GM19035 (cell line): ENCODE measurements at regions not wholly inside any gene's neighbourhood (a gene's known extent, or its start where the extent isn't known, plus 50 kb on each side); places are given as distances from the start of the nearest gene placed in this dataset.
"Not testable (repeated sequence)": the region's sequence is repeated elsewhere in the genome, so short reads cannot be mapped to it uniquely, and the experiment has no call there.

Experiments
- ATAC-seq: cut with Tn5 transposase; IDR thresholded peaks from one replicate; pipeline ENCODE4 v1.9.1; 2021; ENCODE audit not compliant: unreplicated experiment

- no peak for ATAC-seq
Measured at GRCh38 chr7:41579961-41580935, 122.6 kb downstream of the INHBA start.

GRCh38 chr7:41578700-41579099 is 124.2 kb downstream of the INHBA start:
- ATAC-seq, result no peak

- ATAC-seq, result no peak
Measured at GRCh38 chr7:41576166-41576565, 126.7 kb downstream of the INHBA start.

- ATAC-seq, result no peak
Measured at GRCh38 chr7:41574377-41574776, 128.5 kb downstream of the INHBA start.

- ATAC-seq, result no peak
Measured at GRCh38 chr7:41573862-41574261, 129.0 kb downstream of the INHBA start.

- no peak for ATAC-seq
Measured at GRCh38 chr7:41573443-41573842, 129.4 kb downstream of the INHBA start.

- no peak for ATAC-seq
Measured at GRCh38 chr7:41573015-41573414, 129.9 kb downstream of the INHBA start.

GRCh38 chr7:41571573-41571972 is 131.3 kb downstream of the INHBA start:
- no peak for ATAC-seq

- ATAC-seq, result no peak
Measured at GRCh38 chr7:41570766-41571165, 132.1 kb downstream of the INHBA start.

- ATAC-seq, result no peak
Measured at GRCh38 chr7:41568135-41568534, 134.8 kb downstream of the INHBA start.

GRCh38 chr7:41567731-41568114 is 135.2 kb downstream of the INHBA start:
- ATAC-seq, result no peak

- ATAC-seq, result no peak
Measured at GRCh38 chr7:41567031-41567730, 135.7 kb downstream of the INHBA start.

- ATAC-seq, result no peak
Measured at GRCh38 chr7:41566581-41566980, 136.3 kb downstream of the INHBA start.

GRCh38 chr7:41565655-41566054 is 137.2 kb downstream of the INHBA start:
- no peak for ATAC-seq

GRCh38 chr7:41559426-41559825 is 143.5 kb downstream of the INHBA start:
- no peak for ATAC-seq

- no peak for ATAC-seq
Measured at GRCh38 chr7:41554481-41554880, 148.4 kb downstream of the INHBA start.

GRCh38 chr7:41550046-41550445 is 152.8 kb downstream of the INHBA start:
- ATAC-seq, result not testable (repeated sequence)

GRCh38 chr7:41544241-41544640 is 158.6 kb downstream of the INHBA start:
- no peak for ATAC-seq

- ATAC-seq, result no peak
Measured at GRCh38 chr7:41540601-41541000, 162.3 kb downstream of the INHBA start.

GRCh38 chr7:41538810-41539724 is 163.8 kb downstream of the INHBA start:
- ATAC-seq, result no peak
